Calu3 (cell line): ENCODE measurements at regions not wholly inside any gene's neighbourhood (a gene's known extent, or its start where the extent isn't known, plus 50 kb on each side); places are given as distances from the start of the nearest gene placed in this dataset.
"Not testable (repeated sequence)": the region's sequence is repeated elsewhere in the genome, so short reads cannot be mapped to it uniquely, and the experiment has no call there.

ENCODE experiments used
- BruUV-seq: library from RNA; stranded (reverse); fragments of 400-500 nt; replicated peaks from 2 replicates; lab custom pipeline; 2021; lab: Mats Ljungman, UMichigan
- CTCF ChIA-PET: fragments of 300-600 bp; sonication (Branson Sonifier 250); formaldehyde crosslinking; loops from one replicate; lab custom pipeline; 2022; ENCODE audit warnings: antibody characterized with exemption; lab: Charles Lee
- DNase-seq: peaks from one replicate; pipeline ENCODE4 v3.0.0; 2022
- H3K27ac Mint-ChIP-seq: one replicate; pipeline ENCODE4 v1.8.0; 2022; ENCODE audit warnings: mixed read lengths; ENCODE audit not compliant: unreplicated experiment
- H3K27me3 Mint-ChIP-seq: one replicate; pipeline ENCODE4 v1.8.0; 2022; ENCODE audit warnings: mixed read lengths; ENCODE audit not compliant: unreplicated experiment
- H3K36me3 Mint-ChIP-seq: one replicate; pipeline ENCODE4 v1.8.0; 2022; ENCODE audit warnings: mild to moderate bottlenecking, moderate library complexity, mixed read lengths; ENCODE audit not compliant: insufficient read depth, unreplicated experiment
- H3K4me1 Mint-ChIP-seq: one replicate; pipeline ENCODE4 v1.8.0; 2022; ENCODE audit warnings: mild to moderate bottlenecking, low read depth, mixed read lengths; ENCODE audit not compliant: unreplicated experiment
- H3K4me3 Mint-ChIP-seq: one replicate; pipeline ENCODE4 v1.8.0; 2022; ENCODE audit warnings: mild to moderate bottlenecking, low read depth, moderate library complexity, mixed read lengths; ENCODE audit not compliant: unreplicated experiment
- H3K9me3 Mint-ChIP-seq: one replicate; pipeline ENCODE4 v1.8.0; 2022; ENCODE audit warnings: low read depth, mixed read lengths; ENCODE audit not compliant: unreplicated experiment
- intact Hi-C: fragments of 100-400 bp; cut with micrococcal nuclease; formaldehyde crosslinking; loops from one replicate; pipeline ENCODE4 v1.10.0; 2022; ENCODE audit not compliant: unreplicated experiment
- TF ChIP-seq, protein P1 (sequence below): fragments of 200-600 bp; IDR thresholded peaks from one replicate; pipeline ENCODE4 v1.8.0; 2022; ENCODE audit warnings: antibody characterized with exemption; ENCODE audit not compliant: unreplicated experiment

DNA sequence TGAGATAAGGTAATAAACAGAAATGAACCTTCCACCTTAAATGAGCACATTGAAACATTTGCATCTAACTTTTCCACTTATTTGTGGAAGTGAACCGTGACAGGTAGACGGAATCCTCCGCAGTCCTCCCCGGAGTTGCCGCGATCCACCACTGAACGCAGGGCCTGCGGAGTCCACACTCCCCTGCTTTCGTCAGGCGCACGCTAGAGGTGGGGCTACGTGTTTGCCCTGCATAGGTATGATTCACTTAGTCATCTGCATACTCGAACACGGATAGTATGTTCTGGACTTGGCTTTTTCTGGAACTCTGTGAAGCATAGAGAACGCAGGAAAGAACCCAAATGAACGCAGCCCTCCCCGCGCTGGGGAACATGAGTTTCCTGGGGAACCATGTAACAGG lies 272.8 kb upstream of the IRX4 start:
- Mint-ChIP-seq H3K4me3 (no peak overlapping the region), H3K27me3 (peaks cover 4% of the 10 kb centered on the region), H3K27ac (no peak overlapping the region), H3K36me3 (no peaks in the 10 kb centered on the region), H3K9me3 (peaks cover 3% of the 10 kb centered on the region), H3K4me1 (no peaks in the 10 kb centered on the region)
- TF ChIP-seq, protein P1, sequence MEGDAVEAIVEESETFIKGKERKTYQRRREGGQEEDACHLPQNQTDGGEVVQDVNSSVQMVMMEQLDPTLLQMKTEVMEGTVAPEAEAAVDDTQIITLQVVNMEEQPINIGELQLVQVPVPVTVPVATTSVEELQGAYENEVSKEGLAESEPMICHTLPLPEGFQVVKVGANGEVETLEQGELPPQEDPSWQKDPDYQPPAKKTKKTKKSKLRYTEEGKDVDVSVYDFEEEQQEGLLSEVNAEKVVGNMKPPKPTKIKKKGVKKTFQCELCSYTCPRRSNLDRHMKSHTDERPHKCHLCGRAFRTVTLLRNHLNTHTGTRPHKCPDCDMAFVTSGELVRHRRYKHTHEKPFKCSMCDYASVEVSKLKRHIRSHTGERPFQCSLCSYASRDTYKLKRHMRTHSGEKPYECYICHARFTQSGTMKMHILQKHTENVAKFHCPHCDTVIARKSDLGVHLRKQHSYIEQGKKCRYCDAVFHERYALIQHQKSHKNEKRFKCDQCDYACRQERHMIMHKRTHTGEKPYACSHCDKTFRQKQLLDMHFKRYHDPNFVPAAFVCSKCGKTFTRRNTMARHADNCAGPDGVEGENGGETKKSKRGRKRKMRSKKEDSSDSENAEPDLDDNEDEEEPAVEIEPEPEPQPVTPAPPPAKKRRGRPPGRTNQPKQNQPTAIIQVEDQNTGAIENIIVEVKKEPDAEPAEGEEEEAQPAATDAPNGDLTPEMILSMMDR: no peak
- intact Hi-C loops: no loop called here
- CTCF ChIA-PET: no interaction called here
- DNase-seq: no peak
- BruUV-seq: no TSS peak

DNA sequence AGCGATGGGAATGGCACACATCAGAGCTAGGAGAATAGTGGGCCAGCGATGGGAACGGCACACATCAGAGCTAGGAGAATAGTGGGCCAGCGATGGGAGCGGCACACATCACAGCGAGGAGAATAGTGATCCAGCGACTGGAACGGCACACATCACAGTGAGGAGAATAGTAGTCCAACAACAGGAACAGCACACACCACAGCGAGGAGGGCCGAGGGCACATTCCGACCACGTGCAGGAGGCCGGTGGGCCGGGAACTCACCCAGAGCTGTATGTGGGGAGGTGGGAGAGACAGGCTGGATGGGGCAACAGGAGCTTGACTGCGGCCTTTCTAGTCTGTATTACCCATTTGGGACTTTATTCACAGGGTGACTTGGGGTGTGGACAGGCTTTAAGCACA lies 271.1 kb upstream of the IRX4 start:
- BruUV-seq: no TSS peak
- H3K4me3 Mint-ChIP-seq: no peak overlapping the region
- peaks cover 8% of the 10 kb centered on the region for H3K4me1 Mint-ChIP-seq
- intact Hi-C loops: no loop called here
- H3K9me3 Mint-ChIP-seq: peaks cover 7% of the 10 kb centered on the region
- H3K27me3 Mint-ChIP-seq: peaks cover 12% of the 10 kb centered on the region
- H3K27ac Mint-ChIP-seq: no peak overlapping the region
- H3K36me3 Mint-ChIP-seq: no peaks in the 10 kb centered on the region
- TF ChIP-seq, protein P1: no peak
- CTCF ChIA-PET: no interaction called here
- no peak for DNase-seq

DNA sequence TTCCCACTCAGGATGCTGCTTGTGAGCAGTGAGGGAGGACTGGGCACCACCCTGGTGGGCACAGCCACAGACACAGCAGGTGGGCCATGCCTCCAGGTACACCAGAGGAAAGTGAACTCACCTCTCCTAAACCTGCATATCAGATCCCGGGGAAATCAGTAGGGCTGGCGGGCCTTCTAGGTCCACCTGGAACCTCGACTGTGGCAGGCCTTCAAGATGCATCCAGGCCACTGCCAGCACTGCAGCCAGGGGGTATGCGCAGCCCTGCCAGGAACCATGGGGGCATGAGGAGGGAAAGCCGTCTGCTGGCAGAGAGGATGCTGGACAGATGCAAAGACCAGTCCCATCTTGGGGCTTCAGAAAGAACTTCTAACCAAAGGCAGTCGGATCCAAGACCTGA lies 270.6 kb upstream of the IRX4 start:
- no peak overlapping the region for H3K4me3 Mint-ChIP-seq
- no peak overlapping the region for H3K27ac Mint-ChIP-seq
- TF ChIP-seq, protein P1: no peak
- no TSS peak for BruUV-seq
- no peaks in the 10 kb centered on the region for H3K36me3 Mint-ChIP-seq
- H3K27me3 Mint-ChIP-seq: peaks cover 12% of the 10 kb centered on the region
- DNase-seq: no peak
- peaks cover 7% of the 10 kb centered on the region for H3K9me3 Mint-ChIP-seq
- CTCF ChIA-PET: no interaction called here
- H3K4me1 Mint-ChIP-seq: peaks cover 8% of the 10 kb centered on the region
- intact Hi-C loops: no loop called here

DNA sequence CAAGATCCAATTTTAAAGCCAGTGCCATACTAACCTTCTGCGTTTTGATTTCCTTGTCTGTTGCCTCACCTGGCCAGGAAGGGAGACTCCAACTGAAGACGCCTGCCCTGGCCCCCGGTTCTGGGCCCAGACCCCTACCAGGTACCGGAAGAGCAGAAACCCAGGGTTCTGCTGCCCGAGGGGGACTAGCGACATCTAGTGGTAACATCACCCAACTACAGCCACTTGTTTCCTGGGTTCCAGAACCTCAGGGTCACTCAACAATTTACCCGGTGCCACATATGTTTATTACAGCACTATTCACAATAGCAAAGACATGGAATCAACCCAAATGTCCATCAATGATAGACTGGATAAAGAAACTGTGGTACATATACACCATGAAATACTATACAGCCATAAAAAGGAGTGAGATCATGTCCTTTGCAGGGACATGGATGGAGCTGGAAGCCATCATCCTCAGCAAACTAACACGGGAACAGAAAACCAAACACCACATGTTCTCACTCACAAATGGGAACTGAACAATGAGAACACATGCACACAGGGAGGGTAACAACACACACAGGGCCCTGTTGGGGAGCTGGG lies 268.7 kb upstream of the IRX4 start:
- H3K27ac Mint-ChIP-seq, H3K9me3 Mint-ChIP-seq, intact Hi-C loops, H3K4me1 Mint-ChIP-seq, DNase-seq, BruUV-seq, CTCF ChIA-PET, H3K36me3 Mint-ChIP-seq, H3K4me3 Mint-ChIP-seq: not testable (repeated sequence)
- peaks cover 12% of the 10 kb centered on the region for H3K27me3 Mint-ChIP-seq
- TF ChIP-seq, protein P1: peak; percentile 40
